B cell (primary cell): ENCODE measurements at regions not wholly inside any gene's neighbourhood (a gene's known extent, or its start where the extent isn't known, plus 50 kb on each side); places are given as distances from the start of the nearest gene placed in this dataset.

Source experiments
- ATAC-seq: fragments of 200-7000 bp; cut with Tn5 transposase; one replicate; pipeline ENCODE4 v1.10.0; 2021; ENCODE audit warnings: low read depth, mild to moderate bottlenecking, moderate number of reproducible peaks, moderate library complexity
- CTCF ChIA-PET: fragments of 350-600 bp; sonication (Branson Sonifier 250); formaldehyde crosslinking; loops from one replicate; lab custom pipeline; 2021; ENCODE audit warnings: antibody characterized with exemption, inconsistent platforms; lab: Charles Lee
- POLR2A ChIA-PET: fragments of 350-600 bp; sonication (Branson Sonifier 250); formaldehyde crosslinking; loops from one replicate; lab custom pipeline; 2021; ENCODE audit warnings: antibody characterized with exemption; lab: Charles Lee
- DNase-seq: peaks from one replicate; pipeline ENCODE4 v3.0.0; 2013
- H2AFZ ChIP-seq: 2 replicates; pipeline ENCODE4 v1.6.1; 2012; ENCODE audit warnings: mild to moderate bottlenecking, low read depth, low read length; ENCODE audit not compliant: insufficient read depth, poor library complexity, severe bottlenecking
- H3K27ac ChIP-seq, 2 donors: 1 replicate in 1 of 2; 2 replicates in 1 of 2; pipeline ENCODE4 v1.5.1; 2012 to 2013; ENCODE audit warnings: low read length in 2 of 2, mild to moderate bottlenecking in 2 of 2, moderate library complexity in 1 of 2
- H3K27me3 ChIP-seq, 4 experiments: fragments of 200-600 bp in 1 of 4; sonication (generic) in 1 of 4; replicated peaks in 1 of 4; 1 replicate in 2 of 4; 2 replicates in 2 of 4; pipeline versions ENCODE4 v1.6.1 to v1.7.0; 2013 to 2016; ENCODE audit warnings: low read length in 3 of 4, mild to moderate bottlenecking in 2 of 4, mixed read lengths in 1 of 4, moderate library complexity in 1 of 4; ENCODE audit not compliant: insufficient read depth in 4 of 4, control insufficient read depth in 3 of 4; ENCODE audit errors: control extremely low read depth in 1 of 4
- H3K36me3 ChIP-seq, 2 experiments: replicated peaks in 1 of 2; 1 replicate in 1 of 2; 2 replicates in 1 of 2; pipeline versions ENCODE4 v1.6.1 to v1.7.1; 2013; ENCODE audit warnings: low read length in 1 of 2; ENCODE audit not compliant: insufficient read depth in 2 of 2, control insufficient read depth in 1 of 2; ENCODE audit errors: control extremely low read depth in 1 of 2, extremely low read depth in 1 of 2
- H3K4me1 ChIP-seq, 2 donors: fragments of 200-600 bp in 1 of 2; sonication (generic) in 1 of 2; 1 replicate in 1 of 2; 2 replicates in 1 of 2; pipeline versions ENCODE4 v1.5.1 to v1.6.1; 2013 to 2017; ENCODE audit warnings: low read length in 2 of 2; ENCODE audit not compliant: control insufficient read depth in 2 of 2, insufficient read depth in 2 of 2
- H3K4me2 ChIP-seq: replicated peaks from 2 replicates; pipeline ENCODE3; 2012; ENCODE audit warnings: mild to moderate bottlenecking, low read depth, low read length; ENCODE audit not compliant: poor library complexity, severe bottlenecking
- H3K4me3 ChIP-seq, 5 experiments: fragments of 200-600 bp in 1 of 5; sonication (generic) in 1 of 5; 1 replicate in 3 of 5; 2 replicates in 2 of 5; pipeline versions ENCODE4 v1.5.1 to v1.7.0; 2011 to 2016; ENCODE audit warnings: low read length in 4 of 5, mild to moderate bottlenecking in 4 of 5, low read depth in 2 of 5, control low read depth in 1 of 5, moderate library complexity in 1 of 5; ENCODE audit not compliant: insufficient read depth in 1 of 5; ENCODE audit errors: control extremely low read depth in 1 of 5, extremely low read depth in 1 of 5
- H3K79me2 ChIP-seq: fragments of 200-600 bp; sonication (generic); one replicate; pipeline ENCODE4 v1.6.0; 2016; ENCODE audit warnings: low read length; ENCODE audit not compliant: control insufficient read depth, insufficient read depth
- H3K9ac ChIP-seq: fragments of 200-600 bp; sonication (generic); 2 replicates; pipeline ENCODE4 v1.6.1; 2017; ENCODE audit warnings: mild to moderate bottlenecking, low read length, moderate library complexity
- H3K9me3 ChIP-seq, 3 donors: one replicate each; pipeline versions ENCODE4 v1.6.1 to v1.7.1; 2013; ENCODE audit warnings: low read length in 2 of 3; ENCODE audit not compliant: control insufficient read depth in 2 of 3, insufficient read depth in 1 of 3; ENCODE audit errors: control extremely low read depth in 1 of 3
- H4K20me1 ChIP-seq: 2 replicates; pipeline ENCODE4 v1.6.0; 2012; ENCODE audit warnings: mild to moderate bottlenecking, low read length; ENCODE audit not compliant: insufficient read depth, control insufficient read depth, poor library complexity, severe bottlenecking
- H3K27ac Mint-ChIP-seq: one replicate; pipeline ENCODE4 v1.8.0; 2021; ENCODE audit warnings: mixed read lengths
- H3K27me3 Mint-ChIP-seq: one replicate; pipeline ENCODE4 v1.8.0; 2021; ENCODE audit warnings: mixed read lengths
- H3K4me1 Mint-ChIP-seq: one replicate; pipeline ENCODE4 v1.8.0; 2021; ENCODE audit warnings: mixed read lengths
- H3K4me3 Mint-ChIP-seq: one replicate; pipeline ENCODE4 v1.8.0; 2021; ENCODE audit warnings: mixed read lengths
- H3K9me3 Mint-ChIP-seq: one replicate; pipeline ENCODE4 v1.8.0; 2022; ENCODE audit warnings: mixed read lengths; ENCODE audit not compliant: insufficient read depth
- CTCF ChIP-seq: fragments of 200-600 bp; IDR thresholded peaks from one replicate; pipeline ENCODE4 v1.8.0; 2022; ENCODE audit warnings: antibody characterized with exemption, mild to moderate bottlenecking
- EZH2 ChIP-seq: IDR thresholded peaks from 2 replicates; pipeline ENCODE4 v1.6.1; 2012; ENCODE audit warnings: borderline replicate concordance, low read depth, mild to moderate bottlenecking, moderate library complexity, low read length; ENCODE audit not compliant: insufficient read depth, poor library complexity, severe bottlenecking
- WGBS: methylation state at CpG from one replicate; pipeline ENCODE4 v1.1.5; 2013; ENCODE audit warnings: missing lambda C conversion rate; ENCODE audit not compliant: insufficient coverage; 5-methylcytosine and 5-hydroxymethylcytosine counted together
- intact Hi-C: fragments of 100-400 bp; cut with micrococcal nuclease; formaldehyde crosslinking; loops from one replicate; pipeline ENCODE4 v1.10.0; 2022

- Histone ChIP-seq H3K27me3 (no peaks in the 10 kb centered on the region), H2AFZ (no peak overlapping the region), H3K79me2 (no peaks in the 10 kb centered on the region), H3K36me3 (no peaks in the 10 kb centered on the region), H3K27ac (no peak overlapping the region), H3K9me3 (no peaks in the 10 kb centered on the region), H3K4me1 (no peaks in the 10 kb centered on the region), H3K9ac (no peak overlapping the region), H3K4me3 (no peak overlapping the region), H3K4me2 (no peak overlapping the region), H4K20me1 (no peaks in the 10 kb centered on the region)
- no peak for DNase-seq
- Mint-ChIP-seq H3K9me3 (no peaks in the 10 kb centered on the region), H3K4me3 (no peak overlapping the region), H3K27ac (no peak overlapping the region), H3K4me1 (no peaks in the 10 kb centered on the region), H3K27me3 (peaks cover 16% of the 10 kb centered on the region)
- CTCF ChIA-PET, result interaction anchor here (0.7 kb wide), 1 partner anchor 44 kb away, joined by 3 read pairs; no protein-coding TSS in a partner anchor
- intact Hi-C loops, result no loop called here
- ATAC-seq, result no peak
- POLR2A ChIA-PET, result no interaction called here
- TF ChIP-seq EZH2 (no peak), CTCF (no peak)
These were observed 706.0 kb upstream of the GRAMD2B start for GRCh38 chr5:125717209-125717608.

DNA sequence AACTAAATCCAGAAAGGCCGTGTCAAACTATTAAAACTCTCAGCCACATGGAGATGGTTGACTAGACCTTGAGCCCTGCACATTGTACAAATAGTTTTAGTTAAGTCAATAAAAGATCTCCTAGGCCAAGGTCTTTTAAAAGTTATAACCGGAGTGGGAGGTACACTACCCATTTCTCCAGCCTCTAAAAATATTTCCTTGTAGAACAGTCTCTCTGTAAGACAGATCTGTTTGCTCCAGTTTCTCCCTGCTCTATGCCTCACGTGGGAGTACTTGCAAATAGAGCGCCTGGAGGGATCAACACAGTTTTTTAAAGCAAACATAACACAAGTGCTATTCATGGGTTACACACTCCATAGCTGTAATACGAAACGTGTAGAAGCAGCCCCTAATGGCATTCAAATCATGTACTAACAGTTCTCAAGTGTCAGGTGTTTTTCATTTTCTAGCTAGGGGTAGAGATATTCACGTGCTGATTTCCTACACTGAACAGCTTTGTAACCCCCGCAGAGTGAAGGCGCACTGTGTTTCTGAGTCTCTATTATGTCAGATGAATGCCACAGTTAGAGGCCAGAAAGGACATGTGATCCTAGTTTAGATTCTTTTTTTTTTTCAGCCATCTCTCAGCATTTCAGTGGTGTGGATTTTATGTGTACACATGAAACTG lies 703.4 kb upstream of the GRAMD2B start:
- no peaks in the 10 kb centered on the region for H3K4me1 Mint-ChIP-seq
- 94% methylated on average over 3 of the region's 9 CpGs for WGBS
- Histone ChIP-seq H3K36me3 (no peaks in the 10 kb centered on the region), H3K79me2 (no peaks in the 10 kb centered on the region), H2AFZ (no peak overlapping the region), H3K27me3 (no peaks in the 10 kb centered on the region), H3K4me3 (no peak overlapping the region), H3K4me2 (no peak overlapping the region), H3K9ac (no peak overlapping the region), H3K9me3 (no peaks in the 10 kb centered on the region), H3K27ac (no peak overlapping the region), H4K20me1 (no peaks in the 10 kb centered on the region), H3K4me1 (no peaks in the 10 kb centered on the region)
- H3K27me3 Mint-ChIP-seq, result peaks cover 8% of the 10 kb centered on the region
- POLR2A ChIA-PET, result no interaction called here
- no peaks in the 10 kb centered on the region for H3K9me3 Mint-ChIP-seq
- CTCF ChIA-PET, result no interaction called here
- intact Hi-C loops, result no loop called here
- DNase-seq (no peak), ATAC-seq (no peak)
- no peak overlapping the region for H3K27ac Mint-ChIP-seq
- H3K4me3 Mint-ChIP-seq, result no peak overlapping the region
- TF ChIP-seq CTCF (no peak), EZH2 (no peak)
